Skeletal muscle satellite cell (primary cell): ENCODE measurements at regions not wholly inside any gene's neighbourhood (a gene's known extent, or its start where the extent isn't known, plus 50 kb on each side); places are given as distances from the start of the nearest gene placed in this dataset.

Experiments
- H3K27me3 ChIP-seq: 2 replicates; pipeline ENCODE4 v1.7.0; 2013; ENCODE audit warnings: low read length; ENCODE audit not compliant: control insufficient read depth, insufficient read depth
- H3K36me3 ChIP-seq: 2 replicates; pipeline ENCODE4 v1.7.0; 2013; ENCODE audit warnings: mild to moderate bottlenecking, control low read depth, low read length; ENCODE audit not compliant: insufficient read depth
- H3K4me1 ChIP-seq: 2 replicates; pipeline ENCODE4 v1.7.0; 2013; ENCODE audit warnings: low read length; ENCODE audit not compliant: control insufficient read depth, insufficient read depth
- H3K4me2 ChIP-seq: 2 replicates; pipeline ENCODE4 v1.7.0; 2013; ENCODE audit warnings: mild to moderate bottlenecking, low read length
- H3K4me3 ChIP-seq: 2 replicates; pipeline ENCODE4 v1.7.0; 2013; ENCODE audit warnings: low read length
- H3K9ac ChIP-seq: 2 replicates; pipeline ENCODE4 v1.7.0; 2013; ENCODE audit warnings: mild to moderate bottlenecking, low read depth, low read length, moderate library complexity
- H3K9me3 ChIP-seq: replicated peaks from 2 replicates; pipeline ENCODE4 v1.7.0; 2013; ENCODE audit warnings: mild to moderate bottlenecking, control low read depth, low read length

- H3K27me3 ChIP-seq = no peaks in the 10 kb centered on the region
- no peak overlapping the region for H3K4me2 ChIP-seq
- H3K4me1 ChIP-seq = peaks cover 25% of the 10 kb centered on the region
- no peak overlapping the region for H3K9ac ChIP-seq
- no peak overlapping the region for H3K4me3 ChIP-seq
- H3K36me3 ChIP-seq = no peaks in the 10 kb centered on the region
- no peaks in the 10 kb centered on the region for H3K9me3 ChIP-seq
Measured at GRCh38 chr11:88421530-88421929, 84.0 kb upstream of the CTSC start.

- H3K36me3 ChIP-seq = no peaks in the 10 kb centered on the region
- peak overlapping the region; percentile 16 for H3K9ac ChIP-seq
- no peaks in the 10 kb centered on the region for H3K27me3 ChIP-seq
- H3K9me3 ChIP-seq = no peaks in the 10 kb centered on the region
- H3K4me2 ChIP-seq = peak overlapping the region; percentile 4
- H3K4me3 ChIP-seq = no peak overlapping the region
- peaks cover 25% of the 10 kb centered on the region for H3K4me1 ChIP-seq
Measured at GRCh38 chr11:88420165-88420791, 82.7 kb upstream of the CTSC start.

DNA sequence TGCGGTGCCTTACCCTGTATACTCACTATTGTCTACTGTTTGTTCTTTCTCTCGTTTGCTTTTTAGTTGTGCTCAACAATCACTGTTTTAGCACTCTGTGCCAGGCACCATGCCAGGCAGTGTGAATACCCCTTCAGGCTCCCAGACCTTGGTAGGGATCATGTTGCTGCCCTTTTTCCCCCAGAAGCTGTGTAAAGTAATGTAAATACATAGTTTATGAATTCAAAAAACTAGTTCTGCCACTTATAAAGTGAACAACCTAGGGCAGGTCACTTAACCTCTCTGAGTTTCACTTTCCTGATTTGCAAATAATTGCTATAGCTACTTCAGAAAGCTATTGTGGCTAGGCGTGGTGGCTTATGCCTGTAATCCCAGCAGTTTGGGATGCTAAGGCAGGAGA is 81.0 kb upstream of the CTSC start:
- Histone ChIP-seq H3K4me2 (no peak overlapping the region), H3K36me3 (no peaks in the 10 kb centered on the region), H3K9me3 (no peaks in the 10 kb centered on the region), H3K9ac (no peak overlapping the region), H3K4me1 (peaks cover 35% of the 10 kb centered on the region), H3K4me3 (no peak overlapping the region), H3K27me3 (no peaks in the 10 kb centered on the region)

DNA sequence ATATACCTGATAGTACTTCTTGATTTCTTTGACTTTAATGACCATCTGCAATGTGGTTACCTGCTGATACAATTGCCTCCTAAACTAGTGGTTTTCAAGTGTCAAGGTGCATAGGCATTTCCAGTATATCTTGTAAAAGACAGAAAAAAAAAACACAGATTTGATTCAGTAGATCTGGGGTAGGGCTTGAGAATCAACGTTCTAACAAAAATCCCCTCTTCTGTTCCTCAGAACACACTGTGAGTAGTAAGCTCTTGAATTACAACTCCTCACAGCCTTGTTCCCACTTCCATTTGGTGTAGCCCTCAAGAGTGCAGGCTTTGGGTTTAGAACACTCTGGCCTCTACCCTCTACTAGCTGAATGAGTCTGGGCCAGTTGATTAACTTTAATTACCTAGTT is 78.0 kb upstream of the CTSC start:
- Histone ChIP-seq H3K4me1 (peaks cover 27% of the 10 kb centered on the region), H3K27me3 (no peaks in the 10 kb centered on the region), H3K36me3 (no peaks in the 10 kb centered on the region), H3K9ac (no peak overlapping the region), H3K9me3 (no peaks in the 10 kb centered on the region), H3K4me2 (no peak overlapping the region), H3K4me3 (no peak overlapping the region)

DNA sequence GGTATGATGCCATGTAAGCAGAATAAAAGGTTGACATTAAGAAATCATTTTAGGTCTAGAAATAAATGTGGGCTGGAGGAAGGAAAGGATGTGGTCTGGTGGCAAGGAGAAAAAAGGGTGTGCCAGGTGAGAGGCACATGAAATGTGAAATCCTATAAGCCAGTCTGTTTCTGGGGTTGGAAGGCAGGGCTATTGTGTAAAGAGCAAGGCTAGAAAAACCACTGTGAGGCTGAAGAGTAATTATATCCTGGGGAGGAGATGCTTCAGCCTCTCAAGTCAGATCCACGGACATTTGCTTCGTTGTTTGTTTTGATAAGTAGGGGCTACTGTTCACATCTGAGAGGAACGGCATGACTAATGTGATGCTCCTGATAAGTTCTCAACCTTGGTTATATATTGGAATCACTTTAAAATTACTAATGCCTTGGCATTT is 77.5 kb upstream of the CTSC start:
- Histone ChIP-seq H3K36me3 (no peaks in the 10 kb centered on the region), H3K9me3 (no peaks in the 10 kb centered on the region), H3K4me1 (peaks cover 22% of the 10 kb centered on the region), H3K27me3 (no peaks in the 10 kb centered on the region), H3K4me3 (no peak overlapping the region), H3K4me2 (no peak overlapping the region), H3K9ac (no peak overlapping the region)

GRCh38 chr11:88414385-88414861 is 76.9 kb upstream of the CTSC start:
- Histone ChIP-seq H3K9ac (no peak overlapping the region), H3K4me2 (no peak overlapping the region), H3K9me3 (no peaks in the 10 kb centered on the region), H3K27me3 (no peaks in the 10 kb centered on the region), H3K4me1 (peaks cover 17% of the 10 kb centered on the region), H3K36me3 (no peaks in the 10 kb centered on the region), H3K4me3 (no peak overlapping the region)

DNA sequence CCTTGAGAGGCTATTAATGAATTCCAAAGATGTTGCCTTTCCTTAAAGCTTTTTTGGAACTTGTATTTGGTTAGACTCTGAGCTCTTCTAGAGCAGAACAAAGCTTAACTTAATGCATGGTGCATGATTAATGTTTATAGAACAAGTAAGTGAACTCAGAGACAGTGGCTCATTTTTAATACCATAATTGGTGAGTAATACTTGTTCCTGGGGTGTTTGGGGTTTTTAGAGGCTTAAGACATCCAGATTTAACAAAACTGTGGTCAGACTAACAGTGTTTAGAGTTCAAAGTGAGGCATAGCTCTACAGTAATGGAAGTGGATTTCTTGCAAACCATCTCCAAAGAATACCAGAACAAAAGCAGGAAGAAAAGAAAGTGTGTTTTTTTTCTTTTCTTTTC is 73.7 kb upstream of the CTSC start:
- Histone ChIP-seq H3K9ac (no peak overlapping the region), H3K27me3 (no peaks in the 10 kb centered on the region), H3K9me3 (no peaks in the 10 kb centered on the region), H3K4me1 (peaks cover 17% of the 10 kb centered on the region), H3K36me3 (no peaks in the 10 kb centered on the region), H3K4me3 (no peak overlapping the region), H3K4me2 (peak overlapping the region; percentile 31)

DNA sequence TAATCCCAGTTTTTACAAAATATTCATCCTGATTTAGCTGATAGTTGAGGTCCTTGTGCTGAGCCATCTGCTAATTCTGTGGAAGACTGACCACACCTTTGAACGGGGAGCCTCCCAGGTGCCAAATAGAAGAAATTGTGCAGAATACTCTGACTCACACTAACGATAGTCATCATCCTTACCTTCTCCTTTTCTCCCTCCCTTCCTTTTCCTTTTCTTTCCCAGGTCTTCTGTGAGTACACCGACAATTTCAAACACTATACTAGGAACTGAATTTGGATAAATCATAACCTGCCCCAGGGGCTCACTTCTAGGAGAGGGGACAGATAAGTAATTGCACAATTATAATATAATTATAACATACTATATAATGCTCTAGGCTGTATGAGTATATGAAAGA is 73.1 kb upstream of the CTSC start:
- Histone ChIP-seq H3K4me1 (peaks cover 18% of the 10 kb centered on the region), H3K9ac (no peak overlapping the region), H3K4me2 (no peak overlapping the region), H3K9me3 (no peaks in the 10 kb centered on the region), H3K36me3 (no peaks in the 10 kb centered on the region), H3K4me3 (no peak overlapping the region), H3K27me3 (no peaks in the 10 kb centered on the region)

- Histone ChIP-seq H3K9ac (no peak overlapping the region), H3K4me2 (no peak overlapping the region), H3K4me1 (peaks cover 19% of the 10 kb centered on the region), H3K36me3 (no peaks in the 10 kb centered on the region), H3K9me3 (no peaks in the 10 kb centered on the region), H3K27me3 (no peaks in the 10 kb centered on the region), H3K4me3 (no peak overlapping the region)
Measured at GRCh38 chr11:88410056-88410455, 72.5 kb upstream of the CTSC start.

DNA sequence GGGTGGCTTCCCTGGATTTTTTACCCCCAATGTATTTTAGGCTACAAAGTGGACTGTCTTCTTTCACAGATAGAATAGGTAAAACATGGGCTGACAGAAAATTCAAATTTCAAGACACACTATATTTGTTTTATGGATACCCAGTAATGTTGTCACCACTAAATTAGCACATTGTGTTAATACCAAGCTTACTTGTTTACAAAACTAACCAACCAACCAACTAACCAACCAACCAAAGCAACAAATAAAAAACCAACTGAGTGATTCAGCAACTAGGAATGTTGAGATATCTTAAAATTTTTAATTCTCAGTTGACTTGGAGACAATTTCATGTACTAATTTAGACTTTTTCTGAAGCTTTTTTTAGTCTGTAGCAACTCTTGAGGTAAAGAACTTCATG is 69.3 kb upstream of the CTSC start:
- no peaks in the 10 kb centered on the region for H3K9me3 ChIP-seq
- H3K4me3 ChIP-seq = no peak overlapping the region
- H3K4me2 ChIP-seq = no peak overlapping the region
- no peak overlapping the region for H3K9ac ChIP-seq
- H3K36me3 ChIP-seq = no peaks in the 10 kb centered on the region
- no peaks in the 10 kb centered on the region for H3K27me3 ChIP-seq
- peaks cover 27% of the 10 kb centered on the region for H3K4me1 ChIP-seq

DNA sequence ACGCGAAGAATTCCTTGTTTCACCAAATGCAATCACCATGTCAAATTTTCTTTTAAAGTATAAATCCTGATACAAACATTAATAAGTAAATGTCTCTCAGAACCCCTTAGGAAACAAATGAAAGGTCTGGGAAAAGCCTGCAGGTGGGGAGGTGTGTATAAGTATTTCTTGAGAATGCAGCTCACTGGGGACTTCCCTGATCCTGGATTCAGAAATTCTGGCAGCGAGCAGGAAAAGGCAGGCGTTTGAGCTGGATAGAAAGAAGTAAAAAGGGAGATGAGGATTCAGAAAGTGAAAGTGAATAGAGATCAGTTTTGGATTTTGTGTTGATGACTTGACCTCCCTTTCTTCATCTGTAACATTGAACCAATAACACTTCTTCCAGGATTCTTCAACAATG is 68.3 kb upstream of the CTSC start:
- H3K9me3 ChIP-seq = no peaks in the 10 kb centered on the region
- H3K4me3 ChIP-seq = no peak overlapping the region
- H3K27me3 ChIP-seq = no peaks in the 10 kb centered on the region
- H3K4me2 ChIP-seq = no peak overlapping the region
- no peak overlapping the region for H3K9ac ChIP-seq
- H3K4me1 ChIP-seq = peaks cover 27% of the 10 kb centered on the region
- H3K36me3 ChIP-seq = no peaks in the 10 kb centered on the region

DNA sequence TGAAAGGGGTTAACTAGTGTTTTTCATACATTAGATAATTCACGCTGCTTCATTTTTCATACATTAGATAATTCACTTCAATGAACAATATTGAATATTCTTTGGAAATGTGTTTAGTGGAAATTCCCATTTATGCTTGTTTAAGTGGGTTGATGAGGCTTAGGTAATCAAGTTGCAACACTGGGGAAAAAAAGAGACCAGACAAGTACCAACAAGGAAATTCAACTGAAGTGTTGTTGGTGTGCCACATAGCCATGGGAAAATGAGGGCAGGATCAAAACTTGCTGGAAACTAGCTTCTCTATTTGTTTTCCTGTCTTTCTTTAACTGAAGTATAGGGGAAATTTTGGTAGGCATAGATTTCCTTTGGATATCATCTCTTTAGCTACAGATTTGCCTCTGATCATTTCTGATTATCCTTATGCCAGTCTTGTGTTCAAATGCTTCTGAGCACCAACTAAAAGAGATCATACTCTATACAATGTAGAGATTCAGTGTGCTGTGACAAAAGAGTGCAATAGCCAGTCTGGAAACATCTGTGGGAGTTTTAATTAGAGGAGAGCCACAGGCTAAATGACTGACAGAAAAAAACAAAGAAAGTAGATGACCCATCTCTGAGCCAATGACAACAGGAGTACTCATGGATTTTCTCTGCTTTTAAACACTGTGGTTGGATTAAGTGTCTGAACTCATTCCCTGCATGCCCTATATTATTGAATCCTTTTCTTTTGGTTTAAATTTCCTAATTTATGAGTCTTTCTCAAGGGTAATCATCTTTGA is 67.6 kb upstream of the CTSC start:
- Histone ChIP-seq H3K9me3 (no peaks in the 10 kb centered on the region), H3K36me3 (no peaks in the 10 kb centered on the region), H3K4me3 (no peak overlapping the region), H3K27me3 (no peaks in the 10 kb centered on the region), H3K4me2 (no peak overlapping the region), H3K9ac (no peak overlapping the region), H3K4me1 (peaks cover 24% of the 10 kb centered on the region)
